Kasumi-1 (cell line): ENCODE measurements at regions not wholly inside any gene's neighbourhood (a gene's known extent, or its start where the extent isn't known, plus 50 kb on each side); places are given as distances from the start of the nearest gene placed in this dataset.

Experiments used
- DNase-seq, 2 experiments: peaks; one replicate each; lab custom pipeline; 2025; lab: John Stamatoyannopoulos, UW

DNA sequence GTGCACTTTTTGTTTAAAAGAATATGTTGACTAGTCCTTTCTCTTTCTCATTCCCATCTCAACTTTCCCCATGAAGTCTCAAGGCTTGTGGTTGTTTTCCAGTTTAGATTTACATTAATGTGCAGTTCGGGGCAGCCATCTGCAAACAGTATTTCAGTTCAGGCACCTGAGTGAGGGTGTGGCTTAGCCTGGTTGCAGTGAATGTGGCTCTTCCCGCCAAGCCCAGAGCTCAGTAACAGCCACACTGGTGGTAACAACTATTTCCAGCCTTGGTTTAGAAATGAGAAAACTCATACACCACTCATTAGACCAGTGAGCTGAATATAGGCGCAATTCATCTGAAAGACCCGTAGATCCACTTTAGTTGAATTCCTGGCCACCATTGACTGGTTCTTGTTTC is 394.3 kb downstream of the CMPK2 start:
- DNase-seq: no peak

DNA sequence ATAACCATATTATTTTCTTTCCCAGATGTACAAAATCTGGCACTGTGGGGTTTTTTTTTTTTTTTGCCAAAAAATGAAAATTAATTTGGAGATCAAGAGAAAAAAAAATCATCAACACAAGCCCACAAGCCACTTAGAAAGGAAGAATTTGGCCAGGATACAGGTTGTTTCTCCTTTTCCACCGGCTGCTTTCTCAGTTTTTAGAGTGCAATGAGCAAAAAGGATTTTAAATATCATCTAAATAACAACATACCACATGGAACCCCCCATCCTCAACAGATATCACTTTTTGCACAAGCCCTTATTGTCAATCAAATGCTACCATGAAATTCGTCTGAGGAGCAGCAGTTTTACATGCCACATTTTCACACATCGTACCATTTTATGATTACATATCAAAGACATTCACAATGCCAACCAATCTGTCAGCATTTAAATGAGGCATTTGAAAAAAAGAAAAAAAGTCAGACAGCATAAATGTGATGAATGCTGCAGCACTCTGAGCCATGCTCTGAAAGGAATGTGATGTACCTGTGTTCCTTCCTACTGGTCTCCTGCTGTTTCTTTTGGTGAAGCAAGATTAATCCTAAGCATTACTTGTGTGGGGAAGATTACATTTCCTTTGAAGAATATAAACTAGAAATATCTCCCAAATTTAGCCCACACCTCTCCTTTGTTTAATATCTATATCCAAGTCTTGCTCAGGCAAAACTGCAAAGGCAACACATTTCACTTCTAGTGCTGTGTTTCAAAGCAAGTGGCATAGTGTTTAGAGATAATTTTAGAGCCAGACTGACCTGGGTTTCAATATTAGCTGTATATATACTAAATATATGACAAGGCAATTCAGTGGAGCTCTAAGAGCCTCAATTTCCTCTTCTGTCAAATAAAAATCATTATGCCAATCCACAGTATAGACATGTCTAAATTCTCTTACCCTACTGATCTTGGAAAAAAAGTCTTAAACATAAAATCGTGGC is 391.3 kb downstream of the CMPK2 start:
- DNase-seq: no peak

DNA sequence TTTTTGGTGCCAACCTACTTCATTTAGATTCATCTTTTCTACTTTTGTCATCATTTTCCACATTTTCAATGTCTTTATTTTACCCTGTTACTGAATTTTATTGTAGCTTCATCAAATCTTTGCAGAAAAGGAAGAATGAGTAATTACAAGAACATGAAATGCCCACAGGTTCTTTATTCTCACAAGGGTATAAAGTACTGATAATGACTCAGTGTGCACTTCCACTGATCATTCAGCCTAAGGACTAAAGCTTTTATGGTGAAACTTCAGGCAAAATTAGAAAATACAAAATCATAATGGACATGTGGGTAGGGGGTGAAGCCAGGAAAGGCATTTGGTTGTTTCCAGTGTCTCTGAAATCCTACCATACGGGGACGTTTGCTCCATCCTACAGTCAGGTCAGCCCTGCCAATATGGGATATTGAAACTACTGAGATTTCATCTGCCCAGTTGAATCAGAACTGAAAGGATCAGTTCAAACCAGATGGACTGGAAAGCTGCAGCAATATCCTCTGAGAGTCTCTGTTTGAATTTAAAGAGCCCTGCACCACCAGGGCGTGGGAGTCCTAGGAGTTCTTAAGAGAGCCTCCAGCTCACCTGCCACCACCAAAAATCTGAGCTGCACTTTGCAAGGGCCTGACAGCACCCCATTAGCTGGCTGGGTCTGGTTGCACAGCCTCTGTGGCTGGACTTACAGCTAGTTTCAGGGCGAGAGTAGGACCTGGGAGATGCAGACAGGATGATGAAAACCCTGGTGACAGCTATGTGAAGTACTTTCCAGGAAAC is 390.4 kb downstream of the CMPK2 start:
- DNase-seq: no peak

DNA sequence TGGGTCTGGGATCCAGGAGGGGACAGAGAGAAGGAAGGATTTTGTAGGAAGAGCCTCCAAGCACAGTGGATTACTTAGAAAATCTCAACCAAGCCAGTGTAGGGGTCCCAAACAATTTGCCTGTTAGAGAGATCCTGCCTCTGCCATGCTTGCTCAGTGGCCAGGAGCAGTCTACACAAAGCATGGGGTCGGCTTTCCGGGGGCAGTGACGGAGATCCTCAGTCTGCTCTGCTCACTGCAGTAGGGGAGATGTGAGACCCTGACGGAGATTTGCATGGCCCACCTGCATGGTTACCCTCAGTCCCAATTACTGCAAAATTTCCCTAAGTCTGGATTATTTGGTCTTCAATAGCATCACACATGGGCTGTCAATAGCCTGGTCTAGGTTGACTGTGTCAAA is 385.2 kb downstream of the CMPK2 start:
- no peak for DNase-seq

DNA sequence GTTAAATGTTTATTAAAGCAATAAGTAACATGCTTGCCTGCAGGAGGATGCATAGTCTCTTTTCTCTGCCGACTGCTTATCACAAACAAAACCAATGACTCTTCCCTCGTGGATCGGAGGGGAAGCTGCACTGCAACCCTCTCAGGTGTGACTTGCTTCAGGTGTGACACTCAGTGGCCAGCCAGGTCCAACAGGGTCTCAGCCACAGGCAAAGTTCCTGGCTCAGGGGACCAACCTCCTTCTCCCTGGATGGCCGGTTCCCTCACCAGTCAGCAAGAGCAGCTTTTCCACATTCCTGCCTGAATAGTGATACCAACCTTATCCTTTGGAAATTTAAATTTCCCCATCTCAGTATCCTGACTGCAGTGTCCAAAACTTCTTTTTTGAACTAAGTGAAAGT is 383.5 kb downstream of the CMPK2 start:
- no peak for DNase-seq

DNA sequence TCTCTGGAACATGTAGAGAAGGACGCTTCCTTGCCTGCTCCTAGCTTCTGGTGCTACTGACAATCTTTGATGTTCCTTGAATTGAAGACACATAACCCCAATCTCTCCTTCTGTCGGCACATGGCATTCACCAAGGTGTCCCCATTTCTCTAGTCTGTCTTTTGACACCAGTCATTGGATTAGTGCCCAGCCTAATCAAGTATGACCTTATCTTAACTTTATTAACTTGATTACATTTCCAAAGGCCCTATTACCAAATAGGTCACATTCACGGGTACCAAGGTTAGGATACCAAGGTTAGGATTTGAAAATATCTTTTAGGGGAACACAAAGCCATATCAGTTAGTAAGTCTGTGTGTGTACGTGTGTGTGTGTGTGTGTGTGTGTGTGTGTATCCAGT is 377.9 kb downstream of the CMPK2 start:
- no peak for DNase-seq

DNA sequence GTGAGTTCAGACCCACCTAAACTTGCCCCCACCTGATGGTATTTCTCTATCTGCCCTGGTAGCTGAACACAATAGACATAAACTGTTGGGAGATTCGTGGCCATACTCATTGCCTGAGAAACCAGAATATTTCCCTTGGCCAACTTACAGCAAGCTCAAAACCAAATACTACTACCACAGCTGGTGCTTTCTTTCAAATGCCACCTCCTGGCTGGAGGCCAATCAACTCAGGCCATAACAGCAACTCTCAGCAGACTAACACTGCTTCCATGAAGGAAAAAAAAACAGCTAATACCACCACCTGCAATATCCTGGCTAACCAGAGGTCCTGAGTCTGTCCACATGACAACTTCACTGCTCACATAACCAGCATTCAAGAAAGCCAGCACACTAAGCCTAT is 373.1 kb downstream of the CMPK2 start:
- no peak for DNase-seq

DNA sequence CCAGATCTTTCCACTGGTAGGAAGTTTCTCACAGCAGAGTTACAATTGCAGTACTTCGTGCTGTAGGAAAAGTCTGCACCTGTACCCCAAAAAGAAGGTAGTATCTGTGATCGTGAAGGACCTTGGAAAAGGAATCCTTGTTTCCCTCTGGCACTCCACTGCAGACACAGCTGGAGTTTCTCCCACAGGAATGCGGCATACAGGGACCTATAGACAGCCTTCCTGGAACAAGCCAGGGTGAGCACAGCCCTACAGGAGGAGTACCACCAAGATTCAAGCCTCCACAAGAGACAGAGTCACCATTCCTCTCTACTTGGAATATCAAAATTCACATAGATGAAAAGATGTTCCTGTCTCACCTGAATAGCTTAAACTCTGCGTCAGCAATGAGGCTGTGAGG is 372.4 kb downstream of the CMPK2 start:
- no peak for DNase-seq

DNA sequence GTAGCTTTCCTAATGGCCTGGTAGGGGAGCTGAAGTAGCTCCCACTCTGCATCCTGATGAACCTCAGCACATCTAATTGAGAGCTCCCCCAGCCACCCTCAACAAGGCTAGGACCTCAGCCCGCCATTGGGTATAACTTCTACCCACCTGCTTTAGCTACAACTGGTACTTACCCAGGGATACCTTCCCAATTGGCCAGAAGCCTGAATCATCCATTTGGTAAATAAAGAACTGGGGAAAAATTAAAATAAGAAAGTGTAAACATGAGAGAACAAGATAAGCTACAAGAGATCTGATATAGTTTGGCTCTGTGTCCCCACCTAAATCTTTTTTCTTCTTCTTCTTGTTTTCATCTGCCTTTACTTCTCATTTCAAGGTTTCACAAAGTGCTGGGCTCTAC is 372.0 kb downstream of the CMPK2 start:
- DNase-seq: no peak

DNA sequence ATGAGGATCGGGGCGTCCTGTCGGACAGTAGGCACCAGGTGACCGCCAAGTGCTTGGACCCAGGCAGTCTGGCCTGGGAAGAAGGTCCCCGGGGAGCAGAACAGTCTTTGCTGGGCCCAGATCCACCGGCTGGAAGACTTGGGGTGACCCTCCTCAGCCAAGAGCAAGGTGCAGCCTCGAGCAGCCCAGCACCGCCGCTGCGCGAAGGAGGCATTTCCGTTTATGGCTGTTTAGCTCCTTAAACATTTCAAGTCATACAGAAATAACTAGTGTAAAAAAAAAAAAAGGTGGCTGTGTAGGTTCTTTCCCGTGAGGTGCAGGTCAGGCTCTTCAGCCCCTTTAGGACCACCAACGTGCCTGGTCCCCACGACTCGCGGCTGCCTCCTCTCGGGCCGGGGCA is 370.2 kb downstream of the CMPK2 start:
- no peak for DNase-seq

DNA sequence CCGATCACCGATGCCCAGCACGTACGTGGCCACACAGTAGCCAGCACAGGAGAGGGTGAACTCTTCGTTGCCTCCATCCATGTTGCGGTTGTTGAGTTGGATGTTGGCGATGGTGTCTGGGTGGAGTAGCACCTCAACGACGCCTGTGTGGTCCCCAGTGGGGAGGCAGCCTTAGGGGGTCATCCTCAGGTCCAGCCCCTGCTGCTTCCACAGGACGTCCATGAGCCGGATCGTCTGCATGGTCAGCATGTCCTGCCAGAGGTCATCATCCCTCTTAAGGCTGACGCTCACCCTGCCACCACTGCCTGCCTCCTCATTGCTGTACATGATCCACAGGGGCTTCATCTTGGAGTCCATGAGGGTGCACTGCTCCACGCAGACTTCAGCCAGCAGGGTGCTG is 369.3 kb downstream of the CMPK2 start:
- DNase-seq: no peak

DNA sequence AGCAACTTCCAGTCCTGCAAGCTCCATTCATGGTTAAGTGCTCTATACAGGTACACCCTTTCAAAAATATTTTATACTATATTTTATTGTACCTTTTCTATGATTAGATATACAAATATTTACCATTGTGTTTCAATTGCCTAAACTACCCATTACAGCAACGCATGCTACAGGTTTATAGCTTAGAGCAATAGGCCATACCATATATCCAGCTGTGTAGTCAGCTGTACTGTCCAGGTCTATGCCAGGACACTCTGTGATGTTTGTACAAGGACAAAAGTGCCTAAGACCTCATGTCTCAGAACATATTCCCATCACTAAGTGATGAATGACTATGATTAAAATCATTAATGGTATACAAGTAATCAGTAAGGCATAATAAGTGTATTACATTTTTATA is 368.7 kb downstream of the CMPK2 start:
- no peak for DNase-seq

DNA sequence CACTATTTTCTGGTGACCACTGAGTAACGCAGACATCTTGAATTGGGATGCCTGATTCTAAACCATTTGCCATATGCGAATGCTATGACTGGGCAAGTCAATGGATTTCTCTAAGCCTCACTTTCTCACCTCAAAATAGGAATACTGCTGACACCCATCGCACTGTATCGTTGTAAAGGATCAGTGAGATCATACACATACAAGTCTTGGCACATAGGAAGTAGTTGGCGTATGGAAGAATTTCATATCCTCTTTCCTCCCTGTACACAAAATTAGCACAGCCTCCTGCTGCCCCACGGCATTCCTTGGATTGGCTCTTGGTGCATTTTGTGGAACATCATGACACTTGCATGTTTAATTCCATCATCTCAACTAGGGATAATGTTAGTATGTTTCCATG is 366.9 kb downstream of the CMPK2 start:
- no peak for DNase-seq

DNA sequence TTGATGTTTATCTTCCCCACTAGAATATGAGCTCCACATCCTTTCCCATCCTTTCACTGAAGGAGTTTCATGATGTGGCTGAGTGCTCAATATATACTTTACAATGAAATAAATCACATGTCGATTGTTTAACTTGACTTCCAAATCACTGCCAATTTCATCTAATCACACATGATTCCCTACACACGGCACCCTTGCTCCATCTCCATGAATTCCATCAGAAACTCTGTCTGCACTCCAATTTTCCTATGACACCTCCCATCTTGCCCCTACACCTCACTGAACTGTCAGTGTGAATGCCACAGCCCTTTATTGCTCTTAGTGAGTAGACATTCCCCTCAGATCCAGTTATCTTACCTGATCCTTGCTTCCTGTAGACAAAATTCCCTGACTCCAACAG is 366.0 kb downstream of the CMPK2 start:
- no peak for DNase-seq

DNA sequence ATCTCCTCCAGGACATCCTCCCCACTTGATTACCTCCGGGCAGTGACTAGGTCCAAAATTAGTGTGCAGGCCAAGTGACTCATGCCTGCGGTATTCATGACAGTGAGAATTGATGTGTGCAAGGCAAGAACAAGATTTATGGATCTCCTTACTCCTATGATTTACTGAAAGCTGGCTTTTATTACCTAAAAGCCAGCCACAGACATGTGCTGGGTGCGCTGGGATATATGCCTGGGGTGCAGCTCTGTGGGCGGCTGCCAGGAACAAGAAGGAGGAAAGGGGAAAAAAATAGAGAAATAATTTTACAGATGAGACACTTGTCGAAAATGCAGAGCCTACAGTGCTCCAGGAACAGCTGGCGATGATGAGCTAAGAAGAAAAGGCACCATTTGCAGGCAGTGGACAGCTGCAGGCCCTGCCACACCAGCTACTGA is 359.3 kb downstream of the CMPK2 start:
- no peak for DNase-seq

DNA sequence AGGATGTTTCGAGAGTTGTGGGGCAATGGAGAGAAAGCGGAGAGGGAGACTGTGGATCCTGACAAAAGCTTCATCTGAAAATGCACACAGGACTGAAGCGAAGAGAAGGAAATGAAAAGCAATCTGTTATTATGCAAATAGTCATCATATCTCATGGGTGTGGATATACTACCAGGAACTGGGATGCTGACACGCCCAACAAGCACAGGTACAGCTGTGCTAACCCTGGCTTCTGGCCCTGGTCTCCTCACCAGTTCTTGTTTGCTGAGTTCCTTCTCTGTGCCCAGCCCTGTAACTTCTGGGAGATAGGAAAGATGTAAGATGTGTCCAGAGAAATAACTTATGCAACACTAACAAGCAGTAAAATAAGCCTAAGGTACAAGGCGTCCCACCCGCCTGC is 358.8 kb downstream of the CMPK2 start:
- no peak for DNase-seq

DNA sequence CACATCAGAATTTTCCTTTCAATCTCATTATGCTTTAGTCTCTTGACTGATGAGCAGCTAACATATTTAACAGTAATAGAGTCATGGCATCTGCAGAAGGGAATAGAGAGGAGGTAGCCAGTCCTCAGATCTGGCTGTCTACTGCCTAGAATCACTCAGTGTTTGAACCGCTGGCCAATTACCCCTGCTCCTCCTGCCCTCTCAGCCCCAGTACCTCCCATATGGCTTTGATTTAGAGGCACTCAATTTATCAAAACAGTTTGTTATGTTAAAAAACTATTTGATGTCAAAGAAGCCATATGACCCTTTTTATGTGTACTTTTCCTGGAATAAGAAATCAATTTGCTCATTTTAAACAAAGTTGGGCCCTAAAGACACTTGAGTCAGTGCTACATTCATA is 355.2 kb downstream of the CMPK2 start:
- DNase-seq: no peak

DNA sequence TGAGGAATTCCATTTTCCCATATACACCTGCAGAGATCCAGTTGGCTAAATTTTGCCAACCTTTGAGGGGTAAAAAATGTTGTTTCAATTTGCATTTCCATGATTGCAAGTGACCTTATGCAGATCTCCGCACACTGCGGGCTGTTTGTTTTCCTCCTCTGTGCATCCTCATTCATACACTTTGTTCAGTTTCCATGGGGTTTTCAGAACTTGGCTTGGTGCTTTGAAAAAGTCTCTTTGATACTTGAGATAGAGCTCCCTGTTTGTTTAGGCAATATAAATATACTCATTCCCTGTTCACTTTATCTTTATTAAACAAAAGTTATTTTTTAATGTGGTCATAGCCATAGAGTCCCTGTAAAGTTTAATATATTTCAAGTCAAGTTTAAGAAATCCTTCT is 353.1 kb downstream of the CMPK2 start:
- DNase-seq: no peak

DNA sequence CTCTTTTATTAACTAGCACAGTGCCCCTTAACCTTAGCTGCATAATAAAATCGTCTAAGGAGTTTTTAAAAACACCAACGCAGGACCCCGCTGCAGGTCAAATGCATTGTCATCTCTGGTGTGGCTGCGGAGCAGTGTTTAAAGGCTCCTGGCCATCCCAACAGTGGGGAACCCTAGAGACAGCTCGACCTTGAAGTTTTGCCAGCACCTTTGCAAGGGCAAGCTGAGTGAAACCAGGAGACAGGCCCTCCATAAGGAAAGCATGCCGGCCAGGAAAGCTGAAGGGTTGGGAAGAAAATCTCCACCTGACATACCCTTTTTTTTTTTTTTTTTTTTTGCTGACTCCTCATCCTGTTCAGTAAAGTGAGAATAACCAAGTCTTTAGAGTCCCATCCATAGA is 349.0 kb downstream of the CMPK2 start:
- no peak for DNase-seq

DNA sequence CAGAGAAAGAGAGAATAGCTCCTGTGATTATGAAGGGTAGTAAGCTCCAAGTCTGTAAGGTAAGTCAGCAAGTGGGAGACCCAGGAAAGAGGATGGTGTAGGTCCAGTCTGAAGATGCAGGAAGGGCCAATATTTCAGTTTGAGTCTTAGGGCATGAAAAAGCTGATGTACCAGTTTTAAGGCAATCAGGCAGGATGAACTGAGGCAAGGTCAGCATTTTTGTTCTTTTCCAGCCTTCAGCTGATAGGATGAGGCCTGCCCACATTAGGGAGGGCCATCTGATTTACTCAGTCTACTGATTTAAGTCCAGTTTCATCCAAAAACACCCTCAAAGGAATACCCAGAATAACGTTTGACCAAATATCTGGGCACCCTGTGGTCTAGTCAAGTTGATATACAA is 347.3 kb downstream of the CMPK2 start:
- no peak for DNase-seq

DNA sequence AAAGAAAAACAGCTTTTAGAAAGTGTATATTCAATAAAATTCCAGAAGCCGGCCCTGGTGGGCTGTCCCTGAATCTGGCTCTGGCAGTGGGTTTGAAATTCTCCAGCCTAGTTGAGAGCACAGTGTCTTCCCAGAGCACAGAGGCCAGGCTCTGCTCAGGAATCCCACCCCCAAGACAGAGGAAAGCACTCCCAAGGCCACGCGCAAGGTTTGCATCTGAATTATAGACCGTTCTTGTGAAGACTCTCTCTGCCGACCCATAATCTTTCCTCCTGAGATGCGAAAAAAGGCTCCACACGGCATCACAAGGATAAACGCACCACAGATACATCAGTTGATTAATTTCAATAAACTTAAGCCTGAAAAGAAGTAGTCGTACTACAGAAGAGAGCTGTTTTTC is 342.2 kb downstream of the CMPK2 start:
- no peak for DNase-seq

DNA sequence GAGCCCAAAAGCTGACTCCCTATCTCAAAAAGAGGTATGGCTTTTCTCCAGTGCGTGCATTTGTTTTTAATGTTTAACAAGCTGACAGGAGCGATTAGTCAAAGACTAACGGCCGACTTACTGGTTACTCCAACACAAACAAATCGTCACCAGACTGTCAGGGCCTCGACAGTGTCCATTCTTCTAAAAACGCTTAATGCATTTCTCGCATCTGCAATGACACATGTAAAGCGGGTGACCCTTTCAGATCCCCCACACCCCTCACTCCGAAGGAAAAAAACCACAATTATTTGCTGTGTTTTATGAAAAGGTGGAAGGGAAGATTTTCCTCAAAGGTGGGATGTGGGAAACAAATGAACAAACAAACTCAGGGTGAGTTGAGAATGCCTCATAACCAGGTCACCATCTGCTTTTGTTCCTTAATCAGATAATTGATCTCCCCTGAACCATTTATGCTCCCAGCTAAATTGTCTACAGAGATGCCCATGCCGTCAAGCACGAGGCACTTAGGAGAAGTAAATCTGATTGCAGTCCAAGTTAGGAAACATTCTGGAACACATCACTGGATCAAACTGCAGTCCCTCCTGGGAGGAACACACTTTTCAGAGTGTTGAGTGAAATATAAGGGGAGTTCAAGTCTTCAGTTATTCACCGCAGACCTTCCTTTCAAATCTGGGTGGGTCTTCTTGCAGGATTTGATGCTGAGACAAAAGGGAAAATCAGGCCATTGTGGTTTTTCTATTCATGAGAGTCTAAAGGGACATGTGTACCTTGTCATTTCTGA is 340.8 kb downstream of the CMPK2 start:
- DNase-seq: no peak
